Right lobe of liver (tissue), 4 donors: ENCODE measurements at regions not wholly inside any gene's neighbourhood (a gene's known extent, or its start where the extent isn't known, plus 50 kb on each side); places are given as distances from the start of the nearest gene placed in this dataset.

Source experiments
- CTCF ChIP-seq, 4 donors: fragments of 200-600 bp in 3 of 4; fragments of 450-650 bp in 1 of 4; IDR thresholded peaks; one replicate each; pipeline versions ENCODE4 v1.5.1 to v1.8.0; 2016 to 2022; ENCODE audit warnings: antibody characterized with exemption in 4 of 4, mild to moderate bottlenecking in 2 of 4
- POLR2A ChIP-seq: fragments of 450-650 bp; IDR thresholded peaks from one replicate; pipeline ENCODE4 v1.6.1; 2017; ENCODE audit warnings: antibody characterized with exemption, mild to moderate bottlenecking
- donor health status: DM: no; HTN: no; CAD: no.
- donor health status: DM: no; HTN: no; CAD: no.
- donor health status: DM: no; HTN: yes; CAD: no.

- no peak for TF ChIP-seq POLR2A
- no peak for TF ChIP-seq CTCF (IDR thresholded peaks at IDR 0.05)
These were observed 337.7 kb upstream of the TRPC7 start for GRCh38 chr5:136703036-136703435.
